ENCODE measurements at regions not wholly inside any gene's neighbourhood (a gene's known extent, or its start where the extent isn't known, plus 50 kb on each side); places are given as distances from the start of the nearest gene placed in this dataset.

DNA sequence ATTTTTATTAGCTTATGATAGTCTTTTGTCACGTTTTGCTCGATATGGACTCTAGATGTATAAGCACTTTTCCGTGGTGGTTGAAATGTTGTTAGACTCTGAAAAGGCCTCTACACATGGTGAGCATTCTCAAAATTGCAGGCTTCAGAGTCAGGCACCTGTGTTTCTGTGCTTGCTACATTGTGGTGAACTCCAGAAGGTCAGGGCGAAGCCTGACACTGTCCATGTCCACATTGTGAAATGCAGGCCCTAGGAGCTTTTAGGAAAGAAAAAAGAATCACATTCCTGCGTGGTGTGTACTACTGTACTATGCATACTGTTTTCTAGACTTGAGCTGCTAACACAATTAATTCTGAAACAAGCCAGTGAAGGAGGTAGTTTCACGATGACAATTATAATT is 86.3 kb downstream of the HS3ST1 start:
- DNase-seq, result no peak

DNA sequence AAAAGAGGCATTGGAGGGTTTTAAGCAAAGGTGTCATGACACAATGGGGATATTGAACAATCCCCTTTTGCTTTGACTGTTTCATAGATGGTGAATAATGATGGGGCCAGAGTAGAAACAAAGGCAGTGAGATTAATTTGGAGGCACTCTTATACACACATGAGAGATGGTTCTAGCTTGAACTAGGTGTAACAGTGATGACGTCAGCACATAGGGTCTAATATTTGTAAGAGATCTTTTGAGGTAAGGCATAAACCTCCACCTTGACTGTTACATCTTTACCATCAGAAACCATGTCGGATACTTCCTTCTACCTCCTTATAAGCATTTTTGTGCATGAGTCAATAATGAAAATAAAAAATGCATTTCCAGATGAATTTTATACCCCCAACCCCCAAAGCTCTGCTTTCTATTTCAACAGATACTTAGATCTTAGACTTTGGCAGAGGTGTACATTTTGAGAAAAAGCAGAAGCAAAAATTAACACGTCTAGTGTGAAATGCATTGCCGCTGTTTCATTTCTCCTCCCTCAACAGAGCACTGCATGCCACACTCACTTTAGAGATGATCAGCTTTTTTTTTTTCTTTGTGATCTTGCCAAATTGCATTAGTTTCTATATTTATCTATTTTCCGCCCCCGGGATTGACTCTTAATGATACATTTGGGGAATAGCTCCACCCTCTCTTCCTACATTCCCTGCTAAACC is 87.2 kb downstream of the HS3ST1 start:
- no peak for DNase-seq

DNA sequence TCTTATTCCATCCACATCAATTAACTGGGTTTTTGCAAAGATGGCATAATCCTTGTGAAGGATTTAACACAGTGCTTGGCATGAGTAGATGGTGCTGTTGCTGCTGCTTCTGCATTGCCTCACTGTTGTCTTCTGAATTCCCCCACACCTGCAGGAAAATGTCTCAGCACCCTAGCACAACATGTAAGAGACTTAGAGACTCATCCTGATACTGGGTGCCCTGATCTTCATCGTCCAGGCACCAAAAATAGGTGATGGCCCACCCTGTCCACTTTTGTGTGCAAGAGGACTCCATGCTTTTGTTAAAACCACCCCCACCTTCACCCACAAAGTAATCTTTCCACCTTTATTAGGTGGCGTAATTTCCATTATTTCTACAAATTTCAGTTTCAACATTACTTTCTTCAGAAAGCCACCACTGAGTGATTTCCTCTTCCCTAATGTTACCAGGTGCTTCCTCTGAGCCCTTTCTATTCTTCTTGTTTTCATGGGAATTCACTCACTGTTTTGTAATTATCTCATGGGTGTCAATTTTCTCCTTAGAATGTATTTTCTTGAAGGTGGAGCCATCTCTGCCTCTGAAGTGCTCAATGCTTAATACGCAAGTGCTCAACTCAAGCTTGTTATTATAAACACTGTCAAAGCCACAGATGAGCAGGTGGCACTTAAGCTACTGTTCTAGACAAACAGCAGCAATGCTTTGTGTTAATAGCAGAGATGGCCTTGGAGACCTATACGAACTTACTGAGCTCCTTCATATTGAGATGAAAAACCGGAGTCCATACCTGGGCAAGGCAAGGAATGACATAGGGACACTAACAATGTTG is 89.5 kb downstream of the HS3ST1 start:
- DNase-seq, result no peak

DNA sequence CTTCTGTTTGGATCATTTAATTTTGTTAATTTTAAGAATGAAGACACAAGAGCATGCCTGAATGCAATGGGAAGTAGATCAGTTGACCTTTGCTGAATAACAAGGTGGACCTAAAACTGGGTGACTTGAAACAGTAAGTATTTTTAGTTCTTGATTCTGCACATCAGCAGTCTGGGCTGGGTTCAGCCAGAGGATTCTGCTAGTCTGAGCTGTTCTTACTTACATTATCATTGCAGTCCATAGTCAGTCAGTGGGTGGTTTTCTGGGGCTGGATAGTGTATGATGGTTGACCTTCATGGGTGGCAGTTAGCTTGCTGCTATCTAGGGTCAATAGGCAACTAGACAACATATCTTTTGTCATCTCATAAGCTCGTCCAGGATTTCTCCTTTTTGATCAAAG is 91.4 kb downstream of the HS3ST1 start:
- no peak for DNase-seq

DNA sequence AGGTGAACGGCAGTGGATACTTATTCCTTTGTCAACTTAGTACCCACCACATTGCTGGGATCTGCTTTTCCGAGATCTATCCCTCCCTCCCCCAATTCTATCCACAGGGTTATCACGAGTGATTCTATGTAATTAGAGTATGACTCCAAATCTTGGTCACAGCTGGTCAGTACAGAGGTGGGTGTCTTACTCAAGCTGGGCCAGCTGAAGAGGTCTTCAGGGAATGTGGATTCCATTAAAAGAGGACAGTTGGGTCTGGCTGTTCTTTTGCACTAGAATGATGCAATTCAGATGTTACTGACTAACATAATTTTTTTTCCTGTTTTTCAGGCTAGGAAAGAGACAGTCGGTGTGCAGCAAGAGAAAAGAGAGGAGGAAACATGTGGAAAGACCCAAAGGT is 92.3 kb downstream of the HS3ST1 start:
- DNase-seq, result no peak

DNA sequence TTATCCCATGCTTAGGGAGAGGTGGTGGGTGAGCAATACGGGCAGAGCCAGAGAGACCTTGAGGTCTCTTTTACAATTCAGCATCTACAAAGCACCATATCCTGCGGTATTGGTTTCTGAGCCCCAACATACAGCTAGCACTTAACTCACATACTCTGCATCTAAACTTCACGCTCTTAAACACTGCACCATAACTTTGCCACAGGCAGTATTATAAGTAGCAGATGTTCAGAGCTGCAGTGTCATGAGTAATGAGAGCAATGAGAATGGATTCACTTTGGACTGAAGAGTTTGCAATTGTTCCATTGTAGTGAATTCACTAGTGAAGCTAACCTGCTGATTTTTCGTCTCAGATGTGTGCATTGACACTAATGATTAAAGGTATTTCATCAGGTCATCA is 93.8 kb downstream of the HS3ST1 start:
- no peak for DNase-seq

DNA sequence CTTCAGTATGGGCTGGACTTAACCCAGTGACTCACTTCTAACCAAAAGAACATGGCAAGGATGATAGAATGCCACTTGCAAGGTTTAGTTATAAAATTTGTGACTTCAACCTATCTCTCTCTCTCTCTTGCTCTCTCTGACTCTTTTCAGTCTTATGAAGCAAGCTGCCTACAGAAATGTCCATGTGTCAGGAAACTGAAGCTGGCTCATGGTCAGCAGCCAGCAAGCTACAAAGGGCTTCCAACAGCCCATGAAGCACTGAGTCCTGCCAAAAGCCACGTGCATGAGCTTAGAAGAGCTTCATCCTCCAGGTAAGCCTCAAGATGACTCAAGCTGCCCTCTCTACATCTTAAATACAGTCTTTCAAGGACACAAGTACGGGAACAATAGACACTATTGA is 100.3 kb downstream of the HS3ST1 start:
- DNase-seq, result no peak

DNA sequence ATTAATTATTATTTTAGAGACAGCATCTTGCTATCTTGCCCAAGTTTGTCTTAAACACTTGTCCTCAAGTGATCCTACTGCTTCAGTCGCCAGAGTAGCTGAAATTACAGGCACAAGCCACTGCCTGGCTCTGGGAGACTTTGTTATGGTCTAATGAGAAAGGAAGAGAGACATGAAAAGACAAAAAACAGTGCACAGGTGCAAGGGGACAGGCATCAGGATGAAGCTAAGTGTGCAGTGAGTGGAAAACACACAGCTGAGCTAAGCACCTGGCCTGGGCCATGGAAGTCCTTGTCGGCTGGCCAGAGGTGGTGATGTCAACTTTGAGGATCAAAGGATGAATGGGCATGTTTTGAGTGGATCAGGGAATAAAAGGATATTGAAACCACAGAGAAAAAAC is 102.7 kb downstream of the HS3ST1 start:
- no peak for DNase-seq

DNA sequence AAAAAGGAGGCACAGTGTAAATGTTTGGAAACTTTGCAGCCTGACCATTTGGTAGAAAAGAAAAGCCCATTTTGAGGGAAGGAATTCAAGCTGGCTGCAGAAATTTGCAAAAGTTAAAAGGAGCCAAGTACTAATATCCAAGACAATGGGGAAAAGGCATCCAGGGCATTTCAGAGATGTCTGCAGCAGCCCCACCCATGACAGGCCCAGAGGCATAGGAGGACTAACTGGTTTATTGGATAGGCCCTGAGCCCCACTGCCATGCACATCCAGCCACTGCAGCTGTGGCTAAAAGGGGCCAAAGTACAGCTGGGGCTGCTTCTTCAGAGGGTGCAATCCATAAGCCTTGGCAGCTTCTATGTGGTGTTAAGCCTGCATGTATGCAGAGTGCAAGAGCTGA is 104.9 kb downstream of the HS3ST1 start:
- DNase-seq, result no peak

DNA sequence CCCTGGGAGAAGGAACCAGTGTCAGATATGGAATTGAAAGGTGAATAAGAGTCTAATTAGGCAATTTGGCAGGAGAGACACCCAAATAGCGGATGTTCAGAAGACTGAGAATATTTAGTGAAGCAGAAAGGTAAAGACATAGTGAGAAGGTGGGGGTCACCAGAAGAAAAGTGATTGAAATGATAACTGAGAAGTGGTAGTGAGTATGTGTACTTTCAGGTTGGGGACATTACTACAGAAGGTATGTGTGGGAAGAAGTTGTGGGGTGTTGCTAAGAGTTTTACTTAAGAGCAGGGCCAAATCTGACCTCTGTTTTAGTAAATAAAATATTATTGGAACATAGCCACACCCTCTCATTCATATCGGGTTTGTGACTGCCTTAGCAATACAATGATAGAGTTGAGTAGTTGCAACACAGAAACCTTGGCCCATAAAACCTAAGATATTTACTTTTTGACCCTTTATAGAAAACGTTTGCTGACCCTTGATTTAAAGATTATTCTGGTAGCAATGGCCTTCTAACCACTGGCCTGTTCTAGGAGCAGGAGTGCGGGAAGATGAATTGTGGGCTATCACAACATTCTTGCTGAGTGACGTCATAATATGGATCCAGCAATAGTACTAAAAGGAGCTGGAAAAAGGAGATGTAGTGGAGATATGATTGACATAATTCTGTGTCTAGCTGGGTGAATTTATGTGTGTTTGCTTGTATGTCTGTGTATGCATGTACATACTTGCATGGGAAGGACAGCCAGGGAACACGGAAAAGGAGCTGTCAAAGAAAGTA is 115.3 kb downstream of the HS3ST1 start:
- no peak for DNase-seq

DNA sequence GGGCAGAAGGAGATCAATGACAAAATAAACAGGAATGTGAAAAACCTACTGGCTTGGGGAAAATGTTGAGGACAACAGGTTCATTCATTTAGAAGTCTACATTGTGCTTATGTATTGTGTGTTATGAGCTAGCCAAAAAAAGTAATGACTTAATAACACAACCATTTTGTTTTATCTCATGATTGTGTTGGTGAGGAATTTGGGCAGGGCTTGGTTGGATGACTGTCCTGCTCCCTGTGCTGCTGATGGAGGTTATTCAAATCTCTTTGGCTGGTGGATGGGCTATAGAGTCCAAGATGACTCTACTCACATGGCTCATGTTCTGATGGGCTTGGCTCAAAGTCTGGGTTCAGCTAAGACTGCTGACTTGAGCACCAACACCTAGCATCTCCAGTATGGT is 116.3 kb downstream of the HS3ST1 start:
- DNase-seq, result no peak

DNA sequence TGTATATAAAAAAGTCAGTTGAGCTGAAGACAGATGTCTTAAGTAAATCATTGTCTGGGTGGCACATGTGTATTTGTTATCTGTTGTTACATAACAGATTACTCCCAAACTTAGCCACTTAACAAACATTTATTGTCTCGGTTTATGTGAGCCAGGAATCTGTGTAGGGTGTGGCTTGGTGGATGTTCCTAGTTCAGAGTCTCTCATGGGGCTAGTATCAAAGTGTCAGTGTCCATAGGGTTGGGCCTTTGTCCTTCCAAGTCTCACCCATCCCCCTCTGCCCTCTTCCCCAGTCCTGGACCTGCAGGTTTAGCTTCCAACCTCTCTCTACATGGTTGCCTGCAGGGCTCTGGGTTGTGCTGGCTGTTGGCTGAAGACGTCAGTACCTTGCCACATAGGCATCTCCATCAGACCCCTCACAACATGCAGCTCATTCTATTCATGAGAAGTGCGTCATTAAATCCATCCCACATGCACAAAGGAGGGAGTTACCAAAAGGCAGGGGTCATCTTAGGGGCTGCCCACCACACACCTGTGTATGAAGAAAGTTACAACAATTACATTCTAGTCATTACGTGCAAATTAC is 127.5 kb downstream of the HS3ST1 start:
- DNase-seq, result no peak

DNA sequence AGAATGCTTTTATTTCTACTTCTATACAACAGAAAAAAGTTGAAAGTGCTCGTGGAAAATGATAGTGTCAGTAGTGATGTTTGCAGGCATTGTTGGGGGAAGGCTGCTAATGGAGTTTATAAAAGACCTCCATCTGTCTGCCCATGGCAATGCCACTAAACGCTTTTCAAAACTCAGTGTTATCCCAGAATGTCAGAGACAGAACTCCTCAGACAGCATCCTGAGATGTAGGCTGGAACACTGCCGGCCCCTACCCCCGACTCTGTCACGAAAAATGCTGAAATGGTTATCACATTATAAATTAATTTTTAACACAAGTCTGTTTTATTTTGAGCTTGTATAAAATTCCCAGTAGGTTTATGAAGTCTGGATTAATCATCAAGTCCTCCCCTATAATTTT is 128.9 kb downstream of the HS3ST1 start:
- DNase-seq, result no peak

DNA sequence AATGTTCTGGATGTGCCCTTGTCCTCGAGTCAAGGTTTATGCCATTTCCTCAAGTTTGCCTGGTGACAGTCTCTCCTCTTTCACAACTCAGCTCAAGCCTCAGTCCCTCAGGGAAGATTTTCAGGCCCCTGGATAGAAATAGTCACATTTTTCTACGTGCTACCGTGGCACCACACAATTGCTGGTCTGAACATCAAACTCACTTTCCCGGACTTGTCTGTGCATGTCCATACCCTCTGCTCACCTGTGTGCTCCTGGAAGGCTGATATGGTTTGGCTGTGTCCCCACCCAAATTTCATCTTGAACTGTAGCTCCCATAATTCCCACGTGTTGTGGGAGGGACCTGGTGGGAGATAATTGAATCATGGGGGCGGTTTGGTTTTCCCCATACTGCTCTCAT is 129.7 kb downstream of the HS3ST1 start:
- DNase-seq, result no peak

DNA sequence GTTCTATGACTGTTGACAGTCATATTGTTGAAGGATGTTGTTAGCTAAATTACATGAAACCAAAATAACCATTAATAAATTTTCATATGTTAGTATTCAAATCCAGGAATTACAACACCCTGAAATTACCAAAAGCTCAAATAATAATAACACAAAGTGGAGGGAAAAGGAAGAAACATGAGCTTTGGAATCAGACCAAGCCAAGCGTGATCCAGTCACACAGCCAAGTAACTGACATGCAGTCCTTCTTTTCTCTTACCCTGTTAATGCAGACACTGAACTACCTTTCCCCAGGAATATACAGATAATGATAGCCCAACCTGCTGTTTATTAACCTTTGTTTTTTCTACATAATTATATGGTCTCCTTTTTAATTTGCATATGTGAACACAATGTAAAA is 130.2 kb downstream of the HS3ST1 start:
- no peak for DNase-seq

DNA sequence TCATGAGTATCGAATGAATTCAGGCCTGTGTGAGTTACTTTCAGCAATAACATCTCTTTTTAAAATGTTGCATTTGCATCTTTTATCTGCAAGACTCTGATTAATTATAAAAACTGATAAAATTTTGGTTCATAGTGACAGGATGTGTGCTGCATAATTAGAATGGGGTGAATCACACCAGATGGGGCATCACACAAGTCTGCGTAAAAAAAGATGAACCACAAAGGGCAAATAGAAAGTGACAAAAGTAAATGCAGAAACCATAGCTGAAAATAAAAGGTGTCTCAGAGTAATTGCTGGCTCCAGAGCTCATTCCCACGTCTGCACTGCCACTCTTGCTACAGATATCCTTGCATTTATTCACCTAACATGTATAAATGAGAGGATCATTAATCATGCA is 131.1 kb downstream of the HS3ST1 start:
- DNase-seq, result no peak

DNA sequence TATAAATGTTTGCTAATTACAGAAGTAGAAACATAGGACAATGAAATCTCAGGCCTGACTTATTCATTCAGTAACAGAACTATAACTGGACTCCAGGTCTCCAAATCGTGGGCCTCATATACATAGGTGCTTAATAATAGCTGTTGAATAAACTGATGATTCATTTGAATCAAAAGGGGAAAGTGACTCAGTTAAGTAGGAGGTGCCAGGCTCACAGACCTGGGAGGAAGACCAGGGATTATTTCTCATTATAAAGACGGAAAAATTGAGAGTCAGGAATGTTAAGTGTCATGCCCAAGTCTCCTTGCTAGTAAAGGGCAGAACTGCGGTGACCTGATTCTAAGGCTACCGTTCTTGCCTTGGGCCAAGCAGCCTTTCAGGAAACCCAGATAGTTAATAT is 131.5 kb downstream of the HS3ST1 start:
- DNase-seq, result no peak

DNA sequence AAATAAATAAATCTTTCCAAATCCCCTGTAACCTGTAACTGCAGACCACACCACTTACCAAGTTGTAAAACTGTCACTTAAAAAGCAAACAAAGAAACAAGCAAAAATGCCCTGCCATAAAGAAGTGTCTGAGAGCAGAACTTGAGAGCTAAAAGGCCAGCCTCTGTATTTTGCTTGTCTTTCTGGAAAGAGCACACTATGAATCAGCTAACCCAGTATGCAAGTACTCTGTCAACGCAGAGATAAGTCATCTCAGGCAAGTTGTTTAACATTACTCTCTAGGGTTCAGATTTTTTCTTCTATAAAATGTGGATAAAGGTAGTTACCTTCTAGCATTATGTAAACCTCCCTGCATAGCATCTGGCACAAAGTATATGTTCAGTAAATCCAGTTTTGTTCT is 134.8 kb downstream of the HS3ST1 start:
- DNase-seq, result no peak

DNA sequence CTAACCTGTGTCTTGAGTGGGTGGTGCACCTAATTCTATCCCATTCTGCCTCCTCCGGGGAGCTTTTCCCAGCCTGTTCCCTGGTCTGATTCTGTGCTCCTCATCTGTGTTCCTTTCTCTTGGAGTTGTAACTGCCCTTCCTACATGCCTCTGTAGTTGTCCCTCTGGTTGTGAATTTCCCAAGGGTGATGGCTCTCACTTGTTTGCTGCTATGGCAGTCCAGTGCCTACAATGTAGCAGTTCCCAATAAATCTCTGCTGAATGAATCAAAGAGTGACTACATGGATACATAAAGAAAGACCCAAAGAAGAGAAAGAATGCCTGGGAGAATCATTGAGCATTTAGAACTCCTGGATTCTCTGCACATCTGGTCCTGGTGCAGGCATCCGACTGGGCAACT is 141.6 kb downstream of the HS3ST1 start:
- no peak for DNase-seq

DNA sequence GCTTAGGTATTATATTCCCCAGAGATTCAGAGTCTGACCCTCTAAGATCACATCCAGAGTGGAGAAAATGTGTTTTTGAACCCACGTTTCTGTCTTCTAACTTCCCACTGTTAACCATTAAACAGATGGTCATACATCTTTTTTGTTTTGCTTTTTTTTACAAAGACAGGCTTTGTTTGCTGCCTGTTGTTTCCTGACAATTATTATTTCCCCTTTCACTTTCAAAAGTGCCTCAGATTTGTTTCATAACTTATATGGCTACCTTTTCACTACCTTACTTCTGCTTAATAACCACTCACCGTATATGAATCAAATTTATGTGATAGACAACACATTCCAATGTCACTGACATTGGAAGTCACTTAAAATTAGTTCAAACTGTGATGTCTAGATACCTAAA is 142.2 kb downstream of the HS3ST1 start:
- DNase-seq, result no peak

DNA sequence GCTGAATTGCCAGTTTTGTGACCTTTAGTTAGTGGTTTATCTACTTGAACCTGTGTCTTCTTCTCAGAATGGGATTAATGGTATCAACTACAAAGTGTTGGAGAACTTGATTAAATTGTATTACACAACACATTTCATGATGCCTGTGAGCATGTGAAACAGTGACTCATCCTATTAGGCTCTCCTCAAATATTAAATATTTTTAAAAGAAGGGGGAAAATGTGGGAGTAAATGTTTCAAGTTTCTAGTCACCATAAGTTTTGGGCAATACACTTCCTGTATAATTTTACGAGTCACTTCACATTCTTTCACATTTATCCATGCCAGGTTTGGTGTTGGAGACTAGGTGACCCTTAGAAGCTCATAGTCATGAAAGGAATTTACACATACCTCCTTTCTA is 147.0 kb downstream of the HS3ST1 start:
- DNase-seq, result no peak

DNA sequence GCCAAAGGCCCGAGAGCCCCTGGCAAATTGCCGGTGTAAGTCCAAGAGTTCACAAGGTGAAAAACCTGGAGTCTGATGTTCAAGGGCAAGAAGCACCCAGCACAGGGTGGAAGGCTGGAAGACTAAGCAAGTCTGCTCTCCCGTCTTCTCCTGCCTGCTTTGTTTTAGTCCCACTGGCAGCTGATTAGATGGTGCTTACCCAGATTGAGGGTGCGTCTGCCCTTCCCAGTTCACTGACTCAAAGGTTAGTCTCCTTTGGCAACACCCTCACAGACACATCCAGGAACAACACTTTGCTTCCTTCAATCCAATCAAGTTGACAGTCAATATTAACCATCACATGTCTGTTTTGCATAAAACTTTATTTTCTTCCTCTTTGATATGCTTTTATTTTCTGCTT is 157.4 kb downstream of the HS3ST1 start:
- DNase-seq, result no peak

Measured in anterior cingulate cortex (tissue), 58 donors.